Osteoblast (primary cell): ENCODE measurements at regions not wholly inside any gene's neighbourhood (a gene's known extent, or its start where the extent isn't known, plus 50 kb on each side); places are given as distances from the start of the nearest gene placed in this dataset.

Experiments used
- DNase-seq: peaks from one replicate; pipeline ENCODE4 v3.0.0; 2011; ENCODE audit warnings: low spot score, mixed read lengths; ENCODE audit not compliant: insufficient read length; ENCODE audit errors: missing footprints
- H2AFZ ChIP-seq: 2 replicates; pipeline ENCODE4 v1.6.0; 2011; ENCODE audit warnings: mild to moderate bottlenecking, low read length
- H3K27ac ChIP-seq: 2 replicates; pipeline ENCODE4 v1.5.1; 2011; ENCODE audit warnings: mild to moderate bottlenecking, low read depth, low read length, moderate library complexity
- H3K27me3 ChIP-seq: 2 replicates; pipeline ENCODE4 v1.6.0; 2012; ENCODE audit warnings: mild to moderate bottlenecking, control low read depth, inconsistent platforms, low read length, moderate library complexity; ENCODE audit not compliant: insufficient read depth
- H3K36me3 ChIP-seq: 2 replicates; pipeline ENCODE4 v1.5.1; 2011; ENCODE audit warnings: mild to moderate bottlenecking, low read length, control low read depth, moderate library complexity; ENCODE audit not compliant: insufficient read depth
- H3K4me1 ChIP-seq: 2 replicates; pipeline ENCODE4 v1.5.1; 2011; ENCODE audit warnings: mild to moderate bottlenecking, low read length, control low read depth, moderate library complexity; ENCODE audit not compliant: insufficient read depth
- H3K4me2 ChIP-seq: 2 replicates; pipeline ENCODE4 v1.6.0; 2011; ENCODE audit warnings: mild to moderate bottlenecking, low read length; ENCODE audit not compliant: insufficient read depth
- H3K4me3 ChIP-seq: fragments of 200-600 bp; sonication (generic); 3 replicates; pipeline ENCODE4 v1.5.1; 2012; ENCODE audit warnings: mild to moderate bottlenecking, low read length, inconsistent platforms; ENCODE audit not compliant: insufficient read depth
- H3K79me2 ChIP-seq: 2 replicates; pipeline ENCODE4 v1.6.0; 2012; ENCODE audit warnings: mild to moderate bottlenecking, low read length, control low read depth, inconsistent platforms; ENCODE audit not compliant: insufficient read depth
- H3K9me3 ChIP-seq: 2 replicates; pipeline ENCODE4 v1.5.1; 2011; ENCODE audit warnings: low read depth, low read length, control low read depth
- H4K20me1 ChIP-seq: 2 replicates; pipeline ENCODE4 v1.6.0; 2012; ENCODE audit warnings: mild to moderate bottlenecking, low read length, control low read depth; ENCODE audit not compliant: insufficient read depth
- CTCF ChIP-seq: IDR thresholded peaks from 2 replicates; pipeline ENCODE4 v1.5.1; 2011; ENCODE audit warnings: mild to moderate bottlenecking, low read depth, low read length, moderate library complexity; ENCODE audit errors: extremely low read depth

- H3K27me3 ChIP-seq, result no peaks in the 10 kb centered on the region
- H3K4me1 ChIP-seq, result no peaks in the 10 kb centered on the region
- H4K20me1 ChIP-seq, result no peaks in the 10 kb centered on the region
- H3K79me2 ChIP-seq, result no peaks in the 10 kb centered on the region
- H3K4me2 ChIP-seq, result no peak overlapping the region
- H3K4me3 ChIP-seq, result no peak overlapping the region
- H3K9me3 ChIP-seq, result no peaks in the 10 kb centered on the region
- no peak for TF ChIP-seq CTCF
- H3K27ac ChIP-seq, result no peak overlapping the region
- no peaks in the 10 kb centered on the region for H3K36me3 ChIP-seq
- H2AFZ ChIP-seq, result no peak overlapping the region
- DNase-seq, result no peak
Observed at GRCh38 chr5:90071066-90071465, 338.5 kb downstream of the CETN3 start.

- no peak for DNase-seq
- H3K27ac ChIP-seq, result no peak overlapping the region
- no peaks in the 10 kb centered on the region for H3K27me3 ChIP-seq
- no peaks in the 10 kb centered on the region for H3K36me3 ChIP-seq
- H3K9me3 ChIP-seq, result no peaks in the 10 kb centered on the region
- no peak overlapping the region for H2AFZ ChIP-seq
- H3K79me2 ChIP-seq, result no peaks in the 10 kb centered on the region
- no peaks in the 10 kb centered on the region for H3K4me1 ChIP-seq
- no peak overlapping the region for H3K4me2 ChIP-seq
- H4K20me1 ChIP-seq, result no peaks in the 10 kb centered on the region
- H3K4me3 ChIP-seq, result no peak overlapping the region
- no peak for TF ChIP-seq CTCF
Observed at GRCh38 chr5:90066920-90067319, 342.6 kb downstream of the CETN3 start.

GRCh38 chr5:90056911-90057705 is 352.4 kb downstream of the CETN3 start:
- DNase-seq, result no peak
- no peak overlapping the region for H3K27ac ChIP-seq
- peak overlapping the region; percentile 32 for H3K4me2 ChIP-seq
- H3K4me3 ChIP-seq, result no peak overlapping the region
- H3K9me3 ChIP-seq, result no peaks in the 10 kb centered on the region
- H3K27me3 ChIP-seq, result no peaks in the 10 kb centered on the region
- peaks cover 10% of the 10 kb centered on the region for H3K4me1 ChIP-seq
- no peaks in the 10 kb centered on the region for H3K36me3 ChIP-seq
- peak overlapping the region; percentile 42 for H2AFZ ChIP-seq
- no peak for TF ChIP-seq CTCF
- H3K79me2 ChIP-seq, result no peaks in the 10 kb centered on the region
- H4K20me1 ChIP-seq, result no peaks in the 10 kb centered on the region

GRCh38 chr5:90055831-90056328 is 353.7 kb downstream of the CETN3 start:
- Histone ChIP-seq H3K36me3 (no peaks in the 10 kb centered on the region), H3K9me3 (no peaks in the 10 kb centered on the region), H2AFZ (peak overlapping the region; percentile 72), H3K4me2 (peak overlapping the region; percentile 59), H3K27ac (peak overlapping the region; percentile 34), H3K27me3 (no peaks in the 10 kb centered on the region), H3K4me3 (peak overlapping the region; percentile 10), H3K4me1 (peaks cover 10% of the 10 kb centered on the region), H3K79me2 (no peaks in the 10 kb centered on the region), H4K20me1 (no peaks in the 10 kb centered on the region)
- DNase-seq, result peak; percentile 32
- no peak for TF ChIP-seq CTCF
